Endothelial cell (in vitro differentiated cells): ENCODE measurements at regions not wholly inside any gene's neighbourhood (a gene's known extent, or its start where the extent isn't known, plus 50 kb on each side); places are given as distances from the start of the nearest gene placed in this dataset.
"Not testable (repeated sequence)": the region's sequence is repeated elsewhere in the genome, so short reads cannot be mapped to it uniquely, and the experiment has no call there.

Experiments
- DNase-seq: peaks from one replicate; pipeline ENCODE4 v3.0.0; 2021; ENCODE audit warnings: low spot score
- H3K27ac Mint-ChIP-seq: one replicate; pipeline ENCODE4 v1.8.0; 2021; ENCODE audit warnings: mixed read lengths, inconsistent platforms; ENCODE audit not compliant: unreplicated experiment
- H3K27me3 Mint-ChIP-seq: one replicate; pipeline ENCODE4 v1.8.0; 2021; ENCODE audit warnings: mild to moderate bottlenecking, moderate library complexity, mixed read lengths, inconsistent platforms; ENCODE audit not compliant: unreplicated experiment
- H3K36me3 Mint-ChIP-seq: one replicate; pipeline ENCODE4 v1.8.0; 2021; ENCODE audit warnings: mild to moderate bottlenecking, low read depth, mixed read lengths, inconsistent platforms; ENCODE audit not compliant: unreplicated experiment
- H3K4me1 Mint-ChIP-seq: one replicate; pipeline ENCODE4 v1.8.0; 2021; ENCODE audit warnings: mild to moderate bottlenecking, mixed read lengths, inconsistent platforms; ENCODE audit not compliant: unreplicated experiment
- H3K4me3 Mint-ChIP-seq: one replicate; pipeline ENCODE4 v1.8.0; 2021; ENCODE audit warnings: mild to moderate bottlenecking, mixed read lengths, inconsistent platforms; ENCODE audit not compliant: unreplicated experiment
- H3K9me3 Mint-ChIP-seq: one replicate; pipeline ENCODE4 v1.8.0; 2021; ENCODE audit warnings: mixed read lengths, inconsistent platforms; ENCODE audit not compliant: unreplicated experiment

GRCh38 chr7:63748571-63749302 is 249.9 kb upstream of the ZNF722 start:
- H3K4me1 Mint-ChIP-seq, H3K36me3 Mint-ChIP-seq, DNase-seq, H3K4me3 Mint-ChIP-seq, H3K27ac Mint-ChIP-seq: not testable (repeated sequence)
- peaks cover 10% of the 10 kb centered on the region for H3K27me3 Mint-ChIP-seq
- H3K9me3 Mint-ChIP-seq, result peaks cover 15% of the 10 kb centered on the region

GRCh38 chr7:63752446-63752845 is 246.2 kb upstream of the ZNF722 start:
- not testable (repeated sequence) for H3K27ac Mint-ChIP-seq, H3K27me3 Mint-ChIP-seq, H3K9me3 Mint-ChIP-seq, H3K36me3 Mint-ChIP-seq, H3K4me3 Mint-ChIP-seq, H3K4me1 Mint-ChIP-seq, DNase-seq

- not testable (repeated sequence) for H3K27ac Mint-ChIP-seq, H3K9me3 Mint-ChIP-seq, H3K36me3 Mint-ChIP-seq, H3K4me3 Mint-ChIP-seq, H3K27me3 Mint-ChIP-seq, DNase-seq, H3K4me1 Mint-ChIP-seq
Observed at GRCh38 chr7:63753160-63753559, 245.5 kb upstream of the ZNF722 start.

GRCh38 chr7:63760202-63760601 is 238.4 kb upstream of the ZNF722 start:
- not testable (repeated sequence) for H3K4me3 Mint-ChIP-seq, H3K27ac Mint-ChIP-seq, H3K36me3 Mint-ChIP-seq, H3K4me1 Mint-ChIP-seq, H3K9me3 Mint-ChIP-seq, H3K27me3 Mint-ChIP-seq, DNase-seq

- not testable (repeated sequence) for H3K27me3 Mint-ChIP-seq, H3K27ac Mint-ChIP-seq, H3K9me3 Mint-ChIP-seq, H3K4me1 Mint-ChIP-seq, H3K36me3 Mint-ChIP-seq, H3K4me3 Mint-ChIP-seq, DNase-seq
Observed at GRCh38 chr7:63765541-63765940, 233.1 kb upstream of the ZNF722 start.

GRCh38 chr7:63766197-63766596 is 232.5 kb upstream of the ZNF722 start:
- H3K27me3 Mint-ChIP-seq, H3K36me3 Mint-ChIP-seq, H3K4me3 Mint-ChIP-seq, H3K4me1 Mint-ChIP-seq, H3K9me3 Mint-ChIP-seq, DNase-seq, H3K27ac Mint-ChIP-seq: not testable (repeated sequence)

GRCh38 chr7:63770162-63770561 is 228.5 kb upstream of the ZNF722 start:
- H3K36me3 Mint-ChIP-seq, H3K27me3 Mint-ChIP-seq, H3K4me3 Mint-ChIP-seq, DNase-seq, H3K4me1 Mint-ChIP-seq, H3K27ac Mint-ChIP-seq, H3K9me3 Mint-ChIP-seq: not testable (repeated sequence)

- H3K27ac Mint-ChIP-seq, H3K9me3 Mint-ChIP-seq, H3K4me1 Mint-ChIP-seq, H3K27me3 Mint-ChIP-seq, H3K36me3 Mint-ChIP-seq, DNase-seq, H3K4me3 Mint-ChIP-seq: not testable (repeated sequence)
Observed at GRCh38 chr7:63771389-63772085, 227.1 kb upstream of the ZNF722 start.
